ENCODE measurements at regions not wholly inside any gene's neighbourhood (a gene's known extent, or its start where the extent isn't known, plus 50 kb on each side); places are given as distances from the start of the nearest gene placed in this dataset.

- TF ChIP-seq CTCF (IDR thresholded peaks at IDR 0.05; ENCODE audit: borderline replicate concordance, extremely low read depth, low read length, poor library complexity, severe bottlenecking) (no peak), EZH2 (IDR thresholded peaks at IDR 0.05; ENCODE audit: borderline replicate concordance, low read depth, low read length, severe bottlenecking) (no peak)
Measured at GRCh38 chr3:106425916-106426315, 557.1 kb upstream of the CBLB start.
